ENCODE measurements at regions not wholly inside any gene's neighbourhood (a gene's known extent, or its start where the extent isn't known, plus 50 kb on each side); places are given as distances from the start of the nearest gene placed in this dataset.
"Not testable (repeated sequence)": the region's sequence is repeated elsewhere in the genome, so short reads cannot be mapped to it uniquely, and the experiment has no call there.

- not testable (repeated sequence) for DNase-seq (ENCODE audit: low spot score)
Measured at GRCh38 chr10:30196559-30196958, 137.2 kb upstream of the JCAD start.

GRCh38 chr10:30192846-30193608 is 133.6 kb upstream of the JCAD start:
- DNase-seq (ENCODE audit: low spot score), result no peak

- DNase-seq (ENCODE audit: low spot score), result no peak
Measured at GRCh38 chr10:30190577-30191552, 131.5 kb upstream of the JCAD start.

- DNase-seq (ENCODE audit: low spot score), result no peak
Measured at GRCh38 chr10:30189238-30189580, 129.8 kb upstream of the JCAD start.

GRCh38 chr10:30188556-30189237 is 129.3 kb upstream of the JCAD start:
- no peak for DNase-seq (ENCODE audit: low spot score)

GRCh38 chr10:30188101-30188500 is 128.7 kb upstream of the JCAD start:
- DNase-seq (ENCODE audit: low spot score), result no peak

- no peak for DNase-seq (ENCODE audit: low spot score)
Measured at GRCh38 chr10:30187010-30187409, 127.6 kb upstream of the JCAD start.

GRCh38 chr10:30186371-30186875 is 127.0 kb upstream of the JCAD start:
- no peak for DNase-seq (ENCODE audit: low spot score)

GRCh38 chr10:30185916-30186315 is 126.5 kb upstream of the JCAD start:
- no peak for DNase-seq (ENCODE audit: low spot score)

GRCh38 chr10:30185341-30185740 is 126.0 kb upstream of the JCAD start:
- DNase-seq (ENCODE audit: low spot score), result no peak

GRCh38 chr10:30184397-30185033 is 125.1 kb upstream of the JCAD start:
- no peak for DNase-seq (ENCODE audit: low spot score)

- DNase-seq (ENCODE audit: low spot score), result no peak
Measured at GRCh38 chr10:30183055-30183402, 123.6 kb upstream of the JCAD start.

- no peak for DNase-seq (ENCODE audit: low spot score)
Measured at GRCh38 chr10:30182191-30183054, 123.0 kb upstream of the JCAD start.

- no peak for DNase-seq (ENCODE audit: low spot score)
Measured at GRCh38 chr10:30178356-30178964, 119.1 kb upstream of the JCAD start.

GRCh38 chr10:30176776-30177533 is 117.6 kb upstream of the JCAD start:
- no peak for DNase-seq (ENCODE audit: low spot score)

- DNase-seq (ENCODE audit: low spot score), result no peak
Measured at GRCh38 chr10:30176182-30176581, 116.8 kb upstream of the JCAD start.

- no peak for DNase-seq (ENCODE audit: low spot score)
Measured at GRCh38 chr10:30172673-30173072, 113.3 kb upstream of the JCAD start.

GRCh38 chr10:30172091-30172490 is 112.7 kb upstream of the JCAD start:
- no peak for DNase-seq (ENCODE audit: low spot score)

- DNase-seq (ENCODE audit: low spot score), result no peak
Measured at GRCh38 chr10:30171601-30172000, 112.2 kb upstream of the JCAD start.

GRCh38 chr10:30170814-30171213 is 111.4 kb upstream of the JCAD start:
- no peak for DNase-seq (ENCODE audit: low spot score)
